Esophagus muscularis mucosa (tissue), 4 donors: ENCODE measurements at regions not wholly inside any gene's neighbourhood (a gene's known extent, or its start where the extent isn't known, plus 50 kb on each side); places are given as distances from the start of the nearest gene placed in this dataset.

Source experiments
- DNase-seq: peaks from one replicate; pipeline ENCODE4 v3.0.0-alpha.2; 2017; ENCODE audit errors: extremely low spot score
- H3K27ac ChIP-seq, 4 donors: fragments of 200-600 bp; sonication (generic); replicated peaks in 1 of 4; 1 replicate in 3 of 4; 2 replicates in 1 of 4; pipeline ENCODE4 v1.5.1; 2016 to 2019; ENCODE audit warnings: mild to moderate bottlenecking in 1 of 4
- H3K27me3 ChIP-seq, 4 donors: fragments of 200-600 bp; sonication (generic); one replicate each; pipeline versions ENCODE4 v1.5.1 to v1.6.0; 2016 to 2019
- H3K36me3 ChIP-seq, 4 donors: fragments of 200-600 bp; sonication (generic); one replicate each; pipeline ENCODE4 v1.5.1; 2016 to 2019
- H3K4me1 ChIP-seq, 4 donors: fragments of 200-600 bp; sonication (generic); one replicate each; pipeline ENCODE4 v1.5.1; 2016 to 2019
- H3K4me3 ChIP-seq, 4 donors: fragments of 200-600 bp; sonication (generic); 1 replicate in 2 of 4; 2 replicates in 2 of 4; pipeline ENCODE4 v1.5.1; 2016 to 2019; ENCODE audit warnings: mild to moderate bottlenecking in 4 of 4, moderate library complexity in 1 of 4
- H3K9me3 ChIP-seq, 4 donors: fragments of 200-600 bp; sonication (generic); 1 replicate in 3 of 4; 2 replicates in 1 of 4; pipeline ENCODE4 v1.5.1; 2016 to 2019
- EP300 ChIP-seq: sonication (generic); formaldehyde crosslinking; IDR thresholded peaks from one replicate; pipeline ENCODE4 v1.6.1; 2017; ENCODE audit warnings: antibody characterized with exemption
- POLR2A ChIP-seq: fragments of 450-650 bp; IDR thresholded peaks from one replicate; pipeline ENCODE4 v1.6.1; 2017; ENCODE audit warnings: antibody characterized with exemption, moderate library complexity, mild to moderate bottlenecking, low read depth
- POLR2AphosphoS5 ChIP-seq, 2 donors: sonication (generic); formaldehyde crosslinking; IDR thresholded peaks; one replicate each; pipeline ENCODE4 v1.6.1; 2017; ENCODE audit warnings: antibody characterized with exemption in 2 of 2
- WGBS: methylation state at CpG from one replicate; pipeline ENCODE4 v1.1.5; 2018; 5-methylcytosine and 5-hydroxymethylcytosine counted together
- intact Hi-C: fragments of 100-400 bp; cut with DNase I; formaldehyde crosslinking; loops from one replicate; pipeline ENCODE4 v1.15.1; 2023
- TF ChIP-seq, protein P1 (sequence below), 3 experiments: fragments of 200-600 bp in 2 of 3; fragments of 450-650 bp in 1 of 3; sonication (generic) in 2 of 3; IDR thresholded peaks; one replicate each; pipeline ENCODE4 v1.5.1; 2017 to 2019; ENCODE audit warnings: antibody characterized with exemption in 3 of 3, mild to moderate bottlenecking in 2 of 3, moderate library complexity in 1 of 3

DNA sequence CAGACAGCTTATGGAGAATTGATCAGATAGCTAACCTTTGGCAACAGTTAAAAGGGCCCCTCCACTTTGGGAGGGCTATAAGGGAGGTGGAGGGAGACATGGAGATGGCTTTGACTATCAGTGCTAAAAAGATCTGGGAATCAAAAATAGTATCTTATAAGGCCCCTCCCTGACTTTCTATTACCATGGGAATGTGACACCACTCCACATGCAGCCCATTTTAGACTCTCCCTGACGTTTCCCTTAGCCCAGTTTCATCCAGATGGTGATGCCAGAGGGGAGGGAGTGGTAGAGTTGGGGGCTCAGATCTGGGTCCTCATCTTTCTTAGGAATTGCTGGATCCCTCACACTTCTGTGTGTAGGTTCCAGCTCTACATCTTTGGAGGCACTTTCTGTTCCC, 200.0 kb upstream of the DTNBP1 start:
- 50% methylated on average over 1 of the region's 1 CpG for WGBS
- Histone ChIP-seq H3K27me3 (no peaks in the 10 kb centered on the region), H3K27ac (no peak overlapping the region), H3K4me1 (no peaks in the 10 kb centered on the region), H3K36me3 (no peaks in the 10 kb centered on the region), H3K4me3 (no peak overlapping the region), H3K9me3 (no peaks in the 10 kb centered on the region)
- no peak for DNase-seq
- TF ChIP-seq POLR2A (no peak), EP300 (no peak)
- intact Hi-C loops = no loop called here

GRCh38 chr6:15861486-15861885, 198.7 kb upstream of the DTNBP1 start:
- Histone ChIP-seq H3K27me3 (no peaks in the 10 kb centered on the region), H3K4me1 (no peaks in the 10 kb centered on the region), H3K27ac (no peak overlapping the region), H3K36me3 (no peaks in the 10 kb centered on the region), H3K9me3 (no peaks in the 10 kb centered on the region), H3K4me3 (no peak overlapping the region)
- intact Hi-C loops = no loop called here
- TF ChIP-seq EP300 (no peak), POLR2A (no peak)
- TF ChIP-seq, protein P1, sequence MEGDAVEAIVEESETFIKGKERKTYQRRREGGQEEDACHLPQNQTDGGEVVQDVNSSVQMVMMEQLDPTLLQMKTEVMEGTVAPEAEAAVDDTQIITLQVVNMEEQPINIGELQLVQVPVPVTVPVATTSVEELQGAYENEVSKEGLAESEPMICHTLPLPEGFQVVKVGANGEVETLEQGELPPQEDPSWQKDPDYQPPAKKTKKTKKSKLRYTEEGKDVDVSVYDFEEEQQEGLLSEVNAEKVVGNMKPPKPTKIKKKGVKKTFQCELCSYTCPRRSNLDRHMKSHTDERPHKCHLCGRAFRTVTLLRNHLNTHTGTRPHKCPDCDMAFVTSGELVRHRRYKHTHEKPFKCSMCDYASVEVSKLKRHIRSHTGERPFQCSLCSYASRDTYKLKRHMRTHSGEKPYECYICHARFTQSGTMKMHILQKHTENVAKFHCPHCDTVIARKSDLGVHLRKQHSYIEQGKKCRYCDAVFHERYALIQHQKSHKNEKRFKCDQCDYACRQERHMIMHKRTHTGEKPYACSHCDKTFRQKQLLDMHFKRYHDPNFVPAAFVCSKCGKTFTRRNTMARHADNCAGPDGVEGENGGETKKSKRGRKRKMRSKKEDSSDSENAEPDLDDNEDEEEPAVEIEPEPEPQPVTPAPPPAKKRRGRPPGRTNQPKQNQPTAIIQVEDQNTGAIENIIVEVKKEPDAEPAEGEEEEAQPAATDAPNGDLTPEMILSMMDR (IDR thresholded peaks at IDR 0.05) = no peak
- DNase-seq = no peak
- WGBS = 96% methylated on average over 3 of the region's 3 CpGs

GRCh38 chr6:15854826-15855710, 192.2 kb upstream of the DTNBP1 start:
- Histone ChIP-seq H3K27ac (no peak overlapping the region), H3K9me3 (no peaks in the 10 kb centered on the region), H3K27me3 (no peaks in the 10 kb centered on the region), H3K4me3 (no peak overlapping the region), H3K36me3 (no peaks in the 10 kb centered on the region), H3K4me1 (no peaks in the 10 kb centered on the region)
- TF ChIP-seq, protein P1 (IDR thresholded peaks at IDR 0.05) = no peak
- TF ChIP-seq EP300 (no peak), POLR2A (no peak), POLR2AphosphoS5 (IDR thresholded peaks at IDR 0.05) (no peak)
- no peak for DNase-seq
- WGBS = 67% methylated on average over 7 of the region's 7 CpGs
- intact Hi-C loops = no loop called here

DNA sequence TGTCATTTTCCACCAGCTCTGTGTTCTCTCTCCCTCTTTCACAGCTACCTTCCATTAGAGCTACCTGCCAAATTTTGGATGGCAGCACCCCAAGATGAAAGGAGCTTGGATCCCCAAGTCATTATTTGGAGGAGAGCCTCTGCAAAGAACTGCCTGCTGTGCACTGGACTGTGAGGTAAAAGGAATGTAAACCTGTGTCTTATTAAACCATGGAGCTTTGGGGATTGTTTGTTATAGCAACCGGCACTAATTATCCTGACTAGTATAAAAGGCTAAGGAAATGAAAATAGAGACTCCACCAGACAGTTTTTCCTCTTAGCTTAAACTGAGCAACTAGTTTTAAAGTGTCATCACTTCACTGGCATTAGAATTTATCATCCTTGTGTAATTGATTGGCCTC, 191.6 kb upstream of the DTNBP1 start:
- WGBS = 86% methylated on average over 1 of the region's 1 CpG
- TF ChIP-seq, protein P1 (IDR thresholded peaks at IDR 0.05) = no peak
- TF ChIP-seq POLR2AphosphoS5 (IDR thresholded peaks at IDR 0.05) (no peak), EP300 (no peak), POLR2A (no peak)

GRCh38 chr6:15853259-15853658, 190.4 kb upstream of the DTNBP1 start:
- Histone ChIP-seq H3K4me1 (no peaks in the 10 kb centered on the region), H3K27me3 (no peaks in the 10 kb centered on the region), H3K36me3 (no peaks in the 10 kb centered on the region), H3K9me3 (no peaks in the 10 kb centered on the region), H3K27ac (no peak overlapping the region), H3K4me3 (no peak overlapping the region)
- no peak for DNase-seq
- TF ChIP-seq EP300 (no peak), POLR2AphosphoS5 (IDR thresholded peaks at IDR 0.05) (no peak), POLR2A (no peak)
- TF ChIP-seq, protein P1 (IDR thresholded peaks at IDR 0.05) = no peak
- WGBS = 76% methylated on average over 1 of the region's 1 CpG
- intact Hi-C loops = no loop called here

More for the DNA sequence above, 191.6 kb upstream of the DTNBP1 start:
- H3K27ac ChIP-seq = no peak overlapping the region
- DNase-seq = no peak
- no peaks in the 10 kb centered on the region for H3K9me3 ChIP-seq
- no peak overlapping the region for H3K4me3 ChIP-seq
- no peaks in the 10 kb centered on the region for H3K4me1 ChIP-seq
- intact Hi-C loops = no loop called here
- H3K27me3 ChIP-seq = no peaks in the 10 kb centered on the region
- no peaks in the 10 kb centered on the region for H3K36me3 ChIP-seq
